K562 (cell line): ENCODE measurements at regions not wholly inside any gene's neighbourhood (a gene's known extent, or its start where the extent isn't known, plus 50 kb on each side); places are given as distances from the start of the nearest gene placed in this dataset.

Source experiments
- ATAC-seq: fragments of 200-7000 bp; cut with Tn5 transposase; 3 replicates; pipeline ENCODE4 v1.9.1; 2020; ENCODE audit warnings: moderate library complexity
- BruUV-seq: library from RNA; stranded (reverse); fragments of 400-500 nt; replicated peaks from 2 replicates; lab custom pipeline; 2021; lab: Mats Ljungman, UMichigan
- CTCF ChIA-PET: fragments of 300-600 bp; formaldehyde crosslinking; extraction: SDS; loops from one replicate; lab custom pipeline; 2021; ENCODE audit warnings: low intra/inter-chr PET ratio; lab: Yijun Ruan, JAX
- POLR2A ChIA-PET: fragments of 300-600, 350-650 bp; sonication (Branson Sonifier 250); formaldehyde crosslinking; extraction: SDS; loops from one replicate; lab custom pipeline; 2021; ENCODE audit warnings: antibody characterized with exemption, inconsistent platforms; lab: Yijun Ruan, JAX
- DNase-seq, 4 experiments: peaks; one replicate each; pipeline versions ENCODE4 v3.0.0 to v3.0.0-alpha.2; 2011 to 2018; ENCODE audit warnings: low spot score in 3 of 4, mixed read lengths in 3 of 4; ENCODE audit errors: extremely low read depth in 1 of 4
- FAIRE-seq: peaks from 2 replicates; lab custom pipeline; 2011; peaks lifted over from hg19 to GRCh38; lab: Jason Lieb, UNC
- H2AFZ ChIP-seq: 2 replicates; pipeline ENCODE4 v1.6.0; 2011; ENCODE audit warnings: low read depth, low read length, control low read depth, inconsistent platforms
- H3K27ac ChIP-seq: fragments of 200-600 bp; 3 replicates; pipeline ENCODE4 v1.8.0; 2011; ENCODE audit warnings: low read depth, mild to moderate bottlenecking, control low read depth, inconsistent platforms, low read length, moderate library complexity, mixed read lengths; ENCODE audit errors: extremely low read depth
- H3K27me3 ChIP-seq, 2 experiments: fragments of 300-600 bp in 1 of 2; 2 replicates in 1 of 2; 3 replicates in 1 of 2; pipeline versions ENCODE4 v1.6.0 to v1.8.0; 2011; ENCODE audit warnings: inconsistent platforms in 2 of 2, low read length in 2 of 2, mild to moderate bottlenecking in 1 of 2, mixed read lengths in 1 of 2, moderate library complexity in 1 of 2; ENCODE audit not compliant: control insufficient read depth in 2 of 2, insufficient read depth in 2 of 2
- H3K36me3 ChIP-seq: fragments of 300-600 bp; 3 replicates; pipeline ENCODE4 v1.8.0; 2011; ENCODE audit warnings: mild to moderate bottlenecking, low read length, inconsistent platforms; ENCODE audit not compliant: control insufficient read depth, insufficient read depth
- H3K4me1 ChIP-seq, 2 experiments: fragments of 200-600 bp in 1 of 2; replicated peaks in 1 of 2; 2 replicates in 1 of 2; 3 replicates in 1 of 2; pipeline versions ENCODE4 v1.5.1 to v1.8.0; 2011; ENCODE audit warnings: inconsistent platforms in 2 of 2, low read length in 2 of 2, mild to moderate bottlenecking in 1 of 2, mixed read lengths in 1 of 2, moderate library complexity in 1 of 2; ENCODE audit not compliant: control insufficient read depth in 2 of 2, insufficient read depth in 2 of 2
- H3K4me2 ChIP-seq: 2 replicates; pipeline ENCODE4 v1.6.1; 2011; ENCODE audit warnings: low read length, control low read depth, inconsistent platforms, mixed read lengths; ENCODE audit not compliant: insufficient read depth
- H3K4me3 ChIP-seq: fragments of 200-600 bp; sonication (generic), shearing (Covaris generic); 2 replicates; pipeline ENCODE4 v1.5.1; 2016; ENCODE audit warnings: control low read depth, inconsistent platforms
- H3K79me2 ChIP-seq: fragments of 200-600 bp; 3 replicates; pipeline ENCODE4 v1.8.0; 2011; ENCODE audit warnings: low read length, inconsistent platforms; ENCODE audit not compliant: control insufficient read depth, insufficient read depth
- H3K9ac ChIP-seq, 2 experiments: 2 replicates each; pipeline versions ENCODE4 v1.6.0 to v1.6.1; 2011; ENCODE audit warnings: low read depth in 2 of 2, low read length in 2 of 2, control low read depth in 1 of 2, inconsistent platforms in 1 of 2, mild to moderate bottlenecking in 1 of 2, mixed read lengths in 1 of 2; ENCODE audit not compliant: insufficient read depth in 1 of 2
- H3K9me1 ChIP-seq: one replicate; pipeline ENCODE4 v1.6.0; 2011; ENCODE audit warnings: inconsistent platforms, mild to moderate bottlenecking, low read length, moderate library complexity; ENCODE audit not compliant: control insufficient read depth, insufficient read depth
- H3K9me3 ChIP-seq: replicated peaks from 2 replicates; pipeline ENCODE4 v1.5.1; 2011; ENCODE audit warnings: low read depth, low read length, inconsistent platforms; ENCODE audit not compliant: control insufficient read depth, insufficient read depth
- H4K20me1 ChIP-seq: replicated peaks from 2 replicates; pipeline ENCODE4 v1.6.1; 2011; ENCODE audit warnings: low read length, inconsistent platforms, mixed read lengths; ENCODE audit not compliant: control insufficient read depth, insufficient read depth
- CREB5 ChIP-seq: fragments of 250-450 bp; sonication (Bioruptor Pico); IDR thresholded peaks from 2 replicates; pipeline ENCODE4 v1.5.0; 2020; ENCODE audit warnings: mild to moderate bottlenecking
- GATA2 ChIP-seq: sonication (generic); formaldehyde crosslinking; IDR thresholded peaks from 2 replicates; pipeline ENCODE4 v1.4.0; 2020; ENCODE audit warnings: mild to moderate bottlenecking, missing genetic modification reagents
- HOMEZ ChIP-seq: fragments of 250-450 bp; sonication (Bioruptor Pico); IDR thresholded peaks from 2 replicates; pipeline ENCODE4 v1.4.0; 2020; ENCODE audit warnings: mild to moderate bottlenecking, moderate library complexity
- MAZ ChIP-seq, 2 experiments: fragments of 450-650 bp in 1 of 2; sonication (generic) in 1 of 2; formaldehyde crosslinking; IDR thresholded peaks in 1 of 2; conservative IDR thresholded peaks in 1 of 2; 2 replicates each; pipeline versions ENCODE4 v1.4.0 to v1.5.0; 2020; ENCODE audit warnings: mild to moderate bottlenecking in 1 of 2, missing genetic modification reagents in 1 of 2
- POLR2G ChIP-seq: fragments of 200-400 bp; formaldehyde crosslinking; IDR thresholded peaks from 2 replicates; pipeline ENCODE4 v1.6.1; 2017; ENCODE audit warnings: low read depth, mild to moderate bottlenecking, antibody characterized with exemption, low read length, moderate library complexity
- POLR3G ChIP-seq: IDR thresholded peaks from 2 replicates; pipeline ENCODE4 v1.6.1; 2011; ENCODE audit not compliant: insufficient read length, insufficient replicate concordance; ENCODE audit errors: extremely low read depth
- RNF219 ChIP-seq: fragments of 250-450 bp; sonication (Bioruptor Pico); IDR thresholded peaks from 2 replicates; pipeline ENCODE4 v1.5.0; 2022; ENCODE audit warnings: mild to moderate bottlenecking
- SMAD2 ChIP-seq: fragments of 150-350 bp; IDR thresholded peaks from 2 replicates; pipeline ENCODE4 v1.6.1; 2014; ENCODE audit warnings: low read depth, mild to moderate bottlenecking, low read length
- SOX6 ChIP-seq: fragments of 450-650 bp; IDR thresholded peaks from 2 replicates; pipeline ENCODE4 v1.6.1; 2014; ENCODE audit warnings: mild to moderate bottlenecking
- TFAP4 ChIP-seq: sonication (generic); formaldehyde crosslinking; IDR thresholded peaks from 2 replicates; pipeline ENCODE4 v1.8.0; 2022; ENCODE audit warnings: missing genetic modification reagents, mild to moderate bottlenecking, moderate library complexity, borderline replicate concordance
- WHSC1 ChIP-seq: IDR thresholded peaks from one replicate; pipeline ENCODE4 v1.6.1; 2012; ENCODE audit warnings: low read length, control low read depth, inconsistent platforms
- ZBTB12 ChIP-seq: fragments of 250-450 bp; sonication (Bioruptor Pico); IDR thresholded peaks from 2 replicates; pipeline ENCODE4 v1.4.0; 2020
- ZBTB8A ChIP-seq: fragments of 450-650 bp; IDR thresholded peaks from 2 replicates; pipeline ENCODE4 v1.6.1; 2018; ENCODE audit warnings: mild to moderate bottlenecking, moderate library complexity; ENCODE audit not compliant: partially characterized antibody
- ZNF146 ChIP-seq: IDR thresholded peaks from one replicate; pipeline ENCODE4 v1.6.1; 2018; ENCODE audit warnings: missing compliant biosample characterization; ENCODE audit not compliant: unreplicated experiment
- WGBS: fragments of 100-300 bp; shearing (Covaris generic); methylation state at CpG from one replicate; pipeline ENCODE4 v1.1.6; 2016; ENCODE audit warnings: low coverage, mixed read lengths; ENCODE audit not compliant: insufficient coverage; ENCODE audit errors: missing lambda C conversion rate; 5-methylcytosine and 5-hydroxymethylcytosine counted together
- in situ Hi-C: fragments of 300-500 bp; cut with MboI; formaldehyde crosslinking; loops from 4 replicates; pipeline ENCODE4 v1.15.0; 2018; ENCODE audit warnings: inconsistent platforms, mixed read lengths
- intact Hi-C: fragments of 100-400 bp; cut with micrococcal nuclease; formaldehyde crosslinking; loops from 2 replicates; pipeline ENCODE4 v1.14.2; 2022

- no peak for DNase-seq
- no TSS peak for BruUV-seq
- TF ChIP-seq CREB5 (CRISPR knock-in tag) (no peak), ZBTB12 (CRISPR knock-in tag) (no peak), RNF219 (CRISPR knock-in tag) (no peak), GATA2 (CRISPR knock-in tag) (no peak), HOMEZ (CRISPR knock-in tag) (no peak), WHSC1 (no peak), TFAP4 (no peak), ZNF146 (CRISPR knock-in tag) (no peak), POLR2G (no peak), POLR3G (no peak), SMAD2 (no peak), ZBTB8A (no peak), SOX6 (no peak), MAZ (CRISPR knock-in tag; conservative IDR thresholded peaks at IDR 0.05 in 1 of 2, IDR thresholded peaks at IDR 0.05 in 1 of 2) (no peak)
Measured at GRCh38 chr22:48140261-48140813, 1377.9 kb downstream of the TBC1D22A start.

More at GRCh38 chr22:48140261-48140813, 1377.9 kb downstream of the TBC1D22A start:
- Histone ChIP-seq H3K9me1 (no peaks in the 10 kb centered on the region), H3K36me3 (no peaks in the 10 kb centered on the region), H3K4me3 (no peak overlapping the region), H4K20me1 (no peaks in the 10 kb centered on the region), H3K79me2 (no peaks in the 10 kb centered on the region), H3K9me3 (no peaks in the 10 kb centered on the region), H3K27ac (no peak overlapping the region), H2AFZ (no peak overlapping the region), H3K9ac (no peak overlapping the region), H3K27me3 (peaks cover 0 to 10% of the 10 kb centered on the region in 2 experiments; a peak in 1 of 5 replicates), H3K4me1 (no peaks in the 10 kb centered on the region), H3K4me2 (no peak overlapping the region)
- ATAC-seq, result no peak
- 0% methylated on average over 7 of the region's 10 CpGs for WGBS
- in situ Hi-C loops (no loop called here), intact Hi-C loops (no loop called here)
- ChIA-PET CTCF (no interaction called here), POLR2A (no interaction called here)
- no peak for FAIRE-seq
